Peyer's patch (tissue), 4 donors: ENCODE measurements at regions not wholly inside any gene's neighbourhood (a gene's known extent, or its start where the extent isn't known, plus 50 kb on each side); places are given as distances from the start of the nearest gene placed in this dataset.

ENCODE experiments used
- CTCF ChIP-seq, 6 experiments: fragments of 450-650 bp in 4 of 6; fragments of 200-600 bp in 2 of 6; sonication (generic) in 1 of 6; IDR thresholded peaks; one replicate each; pipeline ENCODE4 v1.5.1; 2017 to 2019; ENCODE audit warnings: antibody characterized with exemption in 6 of 6, mild to moderate bottlenecking in 3 of 6, moderate library complexity in 1 of 6
- POLR2A ChIP-seq, 2 donors: fragments of 450-650 bp; IDR thresholded peaks; one replicate each; pipeline ENCODE4 v1.5.1; 2017; ENCODE audit warnings: antibody characterized with exemption in 2 of 2, mild to moderate bottlenecking in 2 of 2, moderate library complexity in 2 of 2

GRCh38 chr14:106269451-106270204 lies 743.2 kb downstream of the TMEM121 start:
- TF ChIP-seq POLR2A (IDR thresholded peaks at IDR 0.05) (no peak), CTCF (IDR thresholded peaks at IDR 0.05) (no peak)
